GM12874 (cell line): ENCODE measurements at regions not wholly inside any gene's neighbourhood (a gene's known extent, or its start where the extent isn't known, plus 50 kb on each side); places are given as distances from the start of the nearest gene placed in this dataset.

Experiments used
- CTCF ChIP-seq: IDR thresholded peaks from 2 replicates; pipeline ENCODE4 v1.5.1; 2011; ENCODE audit warnings: low read depth, mild to moderate bottlenecking, control low read depth, low read length, moderate library complexity; ENCODE audit not compliant: insufficient read depth

- TF ChIP-seq CTCF: no peak
These were observed 50.2 kb upstream of the SLC35C1 start for GRCh38 chr11:45754741-45755140.

DNA sequence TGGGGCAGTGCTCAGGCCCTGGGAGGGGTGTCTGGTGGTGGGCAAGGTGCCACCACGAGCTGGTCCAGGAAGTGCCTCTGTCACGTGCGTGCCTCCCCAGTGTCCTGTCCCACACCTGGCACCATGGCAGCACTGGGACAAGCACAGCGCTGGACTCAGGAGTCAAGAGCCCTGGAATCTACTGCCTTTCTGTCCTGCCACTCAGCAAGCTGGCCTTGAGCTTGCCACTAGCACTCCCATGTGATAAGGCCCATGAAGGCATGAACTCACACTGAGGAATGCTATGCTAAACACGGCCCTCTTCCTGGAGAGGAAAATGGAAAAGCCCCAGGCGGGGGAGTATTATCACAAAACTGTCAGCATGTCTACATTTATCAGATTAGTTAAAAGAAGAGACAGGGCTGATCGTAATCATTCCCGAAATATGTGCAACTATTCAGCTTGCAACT is 50.7 kb upstream of the SLC35C1 start:
- TF ChIP-seq CTCF: no peak

- TF ChIP-seq CTCF: no peak
These were observed 52.8 kb upstream of the SLC35C1 start for GRCh38 chr11:45752106-45752505.

- no peak for TF ChIP-seq CTCF
These were observed 53.5 kb upstream of the SLC35C1 start for GRCh38 chr11:45751430-45751829.

DNA sequence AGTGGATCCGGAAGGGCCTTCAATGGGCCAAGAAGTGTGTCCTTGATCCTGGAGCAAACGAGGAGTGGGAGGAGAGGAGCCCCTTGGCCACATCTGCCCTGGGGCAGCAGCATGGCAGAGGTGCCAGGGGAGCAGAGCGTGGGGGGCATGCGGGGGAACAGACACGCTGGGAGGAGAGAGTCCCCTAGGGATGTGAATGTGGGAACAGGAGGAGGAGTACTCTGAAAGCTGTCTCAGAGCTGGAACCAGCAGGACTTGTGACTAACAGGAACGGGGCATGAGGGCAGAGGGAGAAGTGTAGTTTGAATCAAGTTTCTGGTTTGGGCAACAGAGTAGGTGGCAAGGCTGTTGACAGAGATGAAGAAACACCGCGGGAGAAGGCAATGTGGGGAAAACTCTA is 54.5 kb upstream of the SLC35C1 start:
- TF ChIP-seq CTCF: no peak

- 0 out of 2 replicates have a peak, but pooled peaks have one; percentile 9 for TF ChIP-seq CTCF
These were observed 56.1 kb upstream of the SLC35C1 start for GRCh38 chr11:45748801-45749200.

GRCh38 chr11:45745065-45745811 is 59.7 kb upstream of the SLC35C1 start:
- TF ChIP-seq CTCF: no peak
